UCSD-AML1 (cell line): ENCODE measurements at regions not wholly inside any gene's neighbourhood (a gene's known extent, or its start where the extent isn't known, plus 50 kb on each side); places are given as distances from the start of the nearest gene placed in this dataset.
"Not testable (repeated sequence)": the region's sequence is repeated elsewhere in the genome, so short reads cannot be mapped to it uniquely, and the experiment has no call there.

Experiments
- DNase-seq: peaks from one replicate; lab custom pipeline; 2025; ENCODE audit not compliant: unreplicated experiment; lab: John Stamatoyannopoulos, UW

DNA sequence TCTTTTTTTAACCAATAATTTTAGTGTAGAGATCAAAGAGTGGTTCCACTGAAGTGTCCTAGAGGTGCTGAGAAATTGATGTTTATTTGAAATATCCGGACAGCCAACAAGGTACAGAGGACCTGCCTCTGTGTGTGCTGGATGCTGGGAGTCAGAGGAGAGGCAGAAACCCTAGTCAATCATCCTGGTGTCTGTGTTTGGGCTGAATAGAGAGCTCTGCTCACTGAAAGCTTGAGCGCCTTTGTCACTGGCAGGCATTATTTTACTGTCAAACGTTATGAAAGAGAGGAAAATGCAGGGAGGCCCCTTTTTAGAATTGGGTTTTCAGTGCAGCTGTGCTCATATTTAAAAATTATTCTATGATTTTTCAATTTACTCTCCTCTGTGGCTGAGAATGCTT is 480.3 kb upstream of the TYRP1 start:
- DNase-seq, result no peak

DNA sequence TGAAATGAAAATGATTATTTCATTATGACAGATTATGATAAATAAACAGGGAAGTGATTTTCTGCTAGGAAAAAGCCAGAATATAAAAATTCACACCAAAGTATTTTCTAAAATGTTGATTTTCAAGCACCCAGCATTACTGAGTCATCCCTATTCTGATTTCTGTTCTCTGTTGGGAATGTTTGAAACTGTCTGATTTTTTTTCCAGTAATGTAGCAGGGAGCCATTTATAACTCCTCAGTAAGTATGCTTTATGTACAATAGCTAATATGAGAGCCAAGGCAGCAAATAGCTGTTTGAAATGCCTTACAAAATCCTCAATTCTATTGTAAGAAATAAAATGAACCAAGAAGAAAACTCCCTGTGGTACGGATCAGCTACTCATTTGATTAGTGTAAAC is 471.7 kb upstream of the TYRP1 start:
- DNase-seq, result no peak

DNA sequence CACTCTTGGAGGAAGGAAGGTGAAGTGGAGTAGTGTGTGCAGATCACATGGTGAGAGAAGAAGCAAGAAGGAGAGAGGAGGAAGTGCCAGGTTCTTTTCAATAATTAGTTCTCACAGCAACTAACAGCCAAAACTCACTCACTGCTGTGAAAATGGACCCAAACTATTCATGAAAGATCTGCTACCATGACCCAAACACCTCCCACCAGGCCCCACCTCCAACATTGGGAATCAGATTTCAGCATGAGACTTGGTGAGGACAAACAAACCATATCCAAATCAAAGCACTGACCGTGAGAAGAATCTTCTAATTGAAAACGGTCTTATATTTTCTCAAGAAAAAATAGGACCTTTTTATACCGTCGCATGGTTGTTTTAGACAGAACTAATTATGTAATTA is 468.7 kb upstream of the TYRP1 start:
- DNase-seq, result no peak

DNA sequence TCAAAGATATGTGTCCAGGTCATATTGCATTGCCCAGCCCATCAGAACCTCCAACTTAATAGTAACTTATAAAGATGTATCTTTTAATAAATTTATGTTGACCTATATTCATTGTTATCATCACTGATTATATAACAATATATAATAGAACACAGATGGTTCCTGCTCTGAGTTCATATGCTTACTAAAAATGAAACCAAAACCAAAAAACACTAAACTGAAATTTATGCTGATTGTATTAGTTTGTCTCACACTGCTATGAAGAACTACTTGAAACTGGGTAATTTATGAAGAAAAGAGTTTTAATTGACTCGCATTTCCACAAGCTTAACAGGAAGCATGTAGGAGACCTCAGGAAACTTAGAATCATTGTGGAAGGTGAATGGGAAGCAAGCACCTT is 462.5 kb upstream of the TYRP1 start:
- DNase-seq, result no peak

DNA sequence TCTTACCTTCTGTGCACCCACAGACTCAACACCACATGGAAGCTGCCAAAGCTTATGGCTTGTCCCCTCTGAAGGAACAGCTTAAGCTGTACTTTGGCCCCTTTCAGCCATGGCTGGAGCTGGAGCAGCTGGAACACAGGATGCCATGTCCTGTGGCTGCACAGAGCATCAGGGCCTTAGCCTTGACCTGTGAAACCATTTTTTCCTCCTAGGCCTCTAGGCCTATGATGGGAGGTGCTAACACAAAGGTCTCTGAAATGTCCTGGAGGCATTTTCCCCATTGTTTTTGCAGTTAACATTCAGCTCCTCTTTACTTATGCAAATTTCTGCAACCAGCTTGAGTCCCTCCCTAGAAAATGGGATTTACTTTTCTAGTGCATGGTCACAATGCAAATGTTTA is 461.4 kb upstream of the TYRP1 start:
- DNase-seq, result no peak

DNA sequence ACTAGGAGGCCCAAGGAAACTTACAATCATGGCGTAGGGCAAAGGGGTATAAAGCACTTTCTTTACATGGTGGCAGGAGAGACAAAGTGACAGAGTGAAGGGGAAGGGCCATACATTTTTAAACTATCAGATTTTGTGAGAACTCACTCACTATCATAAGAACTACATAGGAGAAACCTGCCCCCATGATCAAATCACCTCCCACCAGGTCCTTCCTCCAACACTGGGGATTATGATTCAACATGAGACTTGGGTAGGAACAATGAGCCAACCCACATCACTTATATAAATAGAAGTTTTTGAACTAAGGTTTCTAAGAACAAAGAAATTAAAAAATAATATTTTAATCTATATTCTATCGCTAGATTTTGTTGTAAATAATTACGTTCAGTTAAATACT is 460.3 kb upstream of the TYRP1 start:
- no peak for DNase-seq

DNA sequence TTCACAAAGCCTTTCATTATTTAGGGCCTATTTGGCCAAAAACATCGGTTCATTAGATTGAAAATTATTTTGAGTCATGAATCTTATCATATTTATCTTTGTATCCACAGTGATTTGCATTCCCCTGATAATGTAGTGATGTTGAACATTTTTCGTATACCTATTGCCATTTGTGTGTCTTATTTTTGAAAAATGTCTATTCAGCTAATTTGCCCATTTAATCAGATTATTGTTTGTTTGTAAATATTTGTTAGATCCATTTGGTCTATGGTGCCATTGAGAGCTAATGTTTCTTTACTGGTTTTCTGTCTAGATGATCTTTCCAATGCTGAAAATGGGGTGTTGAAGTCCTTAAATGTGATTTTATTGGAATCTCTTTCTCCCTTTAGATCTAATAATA is 439.2 kb upstream of the TYRP1 start:
- no peak for DNase-seq

DNA sequence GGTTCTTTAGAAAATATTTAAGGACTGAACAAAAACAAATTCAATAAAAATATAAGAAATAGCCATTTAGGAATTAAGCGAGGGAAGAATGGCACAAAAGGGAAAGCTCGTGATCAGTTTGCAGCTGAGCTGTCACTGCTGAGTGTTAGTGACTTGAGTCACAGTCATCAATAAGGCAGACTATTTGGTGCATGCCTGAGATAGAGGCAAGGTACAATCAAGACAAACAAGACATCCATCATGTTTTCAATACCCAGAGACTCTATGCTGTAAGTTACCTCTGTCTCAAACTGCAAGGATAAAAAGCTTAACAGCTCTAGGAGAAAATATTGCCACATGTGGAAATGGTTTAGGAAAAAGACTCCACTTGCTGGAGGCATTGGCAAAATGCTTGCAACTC is 426.4 kb upstream of the TYRP1 start:
- DNase-seq, result no peak

DNA sequence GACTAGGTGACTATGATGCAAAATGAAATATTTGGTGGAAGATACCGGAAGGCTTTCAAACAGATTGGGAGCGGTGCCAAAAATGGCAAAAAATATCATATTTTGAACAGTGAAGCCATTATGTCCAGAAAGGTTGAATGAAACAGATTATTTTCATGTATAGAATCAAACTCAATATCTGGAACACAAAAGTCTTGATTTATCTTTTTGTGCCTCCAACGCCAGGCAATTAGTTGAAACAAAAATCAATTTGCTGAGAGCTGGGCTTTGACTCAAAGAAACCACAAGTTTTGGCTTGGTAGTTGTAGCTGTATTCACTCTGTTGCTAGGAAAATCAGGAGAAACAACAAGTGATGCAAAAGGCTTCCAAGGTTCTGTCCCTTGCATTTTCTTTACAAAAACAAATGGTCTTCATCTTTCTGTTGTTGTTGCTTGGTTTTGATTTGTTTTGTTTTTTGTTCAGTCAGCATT is 421.7 kb upstream of the TYRP1 start:
- DNase-seq, result no peak

DNA sequence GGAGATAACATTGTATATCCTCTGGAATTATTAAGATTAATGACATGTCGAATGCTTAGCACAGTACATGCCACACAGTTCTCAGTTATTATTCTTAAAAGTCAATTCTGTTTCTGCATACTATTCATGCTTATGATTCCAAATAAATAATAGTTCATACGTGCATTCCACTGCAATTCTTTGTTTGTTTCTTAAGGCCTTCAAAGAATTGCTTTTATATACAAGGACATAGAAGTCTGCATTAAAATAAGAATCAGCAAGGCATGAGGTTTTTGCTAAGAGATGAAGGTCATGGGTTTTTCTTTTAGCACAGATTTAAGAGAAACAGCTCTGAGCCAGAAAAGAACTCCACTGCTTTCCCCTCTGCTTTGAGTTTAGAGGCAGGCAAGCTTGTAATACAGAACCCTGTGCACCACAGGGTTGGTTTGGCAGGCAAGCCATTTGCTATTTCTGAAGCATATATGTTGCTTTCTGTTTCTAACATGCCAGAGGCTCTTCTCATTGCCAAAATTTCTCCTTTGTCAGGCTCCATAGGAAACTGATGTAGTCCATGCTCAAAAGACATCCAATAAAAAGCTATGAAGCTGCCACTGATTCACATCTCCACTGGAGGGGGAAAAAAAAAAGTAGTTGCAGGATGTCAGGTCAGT is 420.6 kb upstream of the TYRP1 start:
- no peak for DNase-seq

DNA sequence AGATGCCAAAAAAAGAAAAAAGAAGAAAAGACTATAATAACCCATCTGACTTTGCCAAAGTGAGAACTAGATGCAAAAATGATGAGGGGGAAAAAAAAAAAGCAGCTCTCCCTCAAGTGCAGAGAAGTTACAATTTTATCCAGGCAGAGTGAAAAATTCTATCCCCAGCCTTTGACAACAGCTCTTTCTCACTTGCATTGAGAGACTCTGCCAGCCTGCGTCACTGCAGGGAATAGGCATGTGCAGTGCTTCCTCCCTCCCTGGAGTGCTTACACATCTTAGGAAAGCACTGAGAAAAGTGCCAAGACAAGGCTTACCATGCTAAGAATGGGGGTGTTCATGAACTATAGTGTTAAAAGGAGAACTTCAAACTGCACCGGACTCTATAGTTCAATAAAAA is 418.6 kb upstream of the TYRP1 start:
- DNase-seq, result no peak

DNA sequence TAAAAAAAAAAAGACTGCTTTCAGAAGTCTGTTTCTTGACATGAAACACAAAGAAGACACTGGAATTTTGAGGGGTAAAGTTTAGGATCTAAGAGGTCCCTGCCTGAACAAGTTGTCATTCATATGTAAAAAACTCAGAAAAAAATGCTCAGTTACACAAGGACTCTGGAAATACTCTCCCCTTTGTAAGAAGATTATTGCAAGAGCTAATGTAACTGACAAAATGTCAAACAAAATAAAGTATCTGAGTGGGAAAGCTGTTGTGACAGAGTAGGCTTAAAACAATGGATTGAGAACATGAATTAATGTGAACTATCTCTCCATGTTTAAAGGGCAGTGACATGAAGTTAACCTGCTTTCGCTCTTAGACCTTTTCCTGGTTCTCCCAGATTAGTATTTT is 416.7 kb upstream of the TYRP1 start:
- DNase-seq, result no peak

DNA sequence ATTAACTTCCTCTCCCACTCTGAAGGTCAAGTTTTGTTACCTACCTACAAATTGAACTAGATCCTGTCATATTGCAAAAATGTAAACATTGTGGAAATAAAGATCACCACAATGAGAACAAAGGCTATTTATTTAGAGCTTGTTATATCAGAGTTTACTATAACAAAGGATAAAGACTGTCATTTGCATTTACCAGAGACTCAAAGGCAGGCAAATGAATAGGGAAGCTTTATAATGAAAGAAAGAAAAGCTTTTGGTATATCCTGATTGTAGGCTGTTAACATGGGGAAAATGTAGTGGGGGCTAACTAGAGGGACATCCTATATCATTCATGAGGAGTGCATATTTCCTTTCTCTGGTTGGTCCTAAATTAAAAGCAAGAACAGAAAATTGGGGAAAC is 403.5 kb upstream of the TYRP1 start:
- DNase-seq, result no peak

DNA sequence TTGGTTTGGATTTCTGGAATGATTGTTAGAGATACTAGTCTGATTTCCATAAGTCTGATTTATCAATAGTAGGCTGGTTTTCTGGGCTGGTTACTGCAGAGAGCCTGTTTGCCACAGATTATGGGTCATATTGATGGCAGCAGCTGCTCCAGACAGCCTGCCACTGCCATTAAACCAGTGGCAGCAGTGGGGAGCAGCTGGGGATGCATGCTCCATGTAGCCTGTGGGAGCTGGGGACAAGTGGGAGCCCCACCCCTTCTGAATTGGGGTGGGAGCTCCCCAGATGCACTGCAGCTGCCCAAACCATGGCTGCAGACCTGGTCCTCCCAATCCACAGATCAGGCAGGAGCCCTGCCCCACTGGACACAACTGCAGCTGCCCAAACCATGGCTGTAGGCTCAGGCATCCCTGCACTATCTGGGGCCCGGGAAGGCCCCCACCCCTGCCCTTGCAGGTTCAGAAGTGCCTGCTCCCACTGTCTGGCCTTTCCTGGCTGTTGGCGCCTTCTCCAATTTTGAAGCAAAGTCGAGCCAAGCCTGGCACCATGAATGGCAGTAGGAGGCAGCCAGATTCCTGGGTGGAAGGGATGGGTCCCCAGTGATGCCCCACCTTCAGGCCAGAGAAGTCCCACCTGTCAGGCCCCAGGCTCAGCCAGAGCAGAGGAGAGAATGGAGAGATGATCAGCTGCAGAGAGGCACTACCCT is 402.9 kb upstream of the TYRP1 start:
- no peak for DNase-seq

DNA sequence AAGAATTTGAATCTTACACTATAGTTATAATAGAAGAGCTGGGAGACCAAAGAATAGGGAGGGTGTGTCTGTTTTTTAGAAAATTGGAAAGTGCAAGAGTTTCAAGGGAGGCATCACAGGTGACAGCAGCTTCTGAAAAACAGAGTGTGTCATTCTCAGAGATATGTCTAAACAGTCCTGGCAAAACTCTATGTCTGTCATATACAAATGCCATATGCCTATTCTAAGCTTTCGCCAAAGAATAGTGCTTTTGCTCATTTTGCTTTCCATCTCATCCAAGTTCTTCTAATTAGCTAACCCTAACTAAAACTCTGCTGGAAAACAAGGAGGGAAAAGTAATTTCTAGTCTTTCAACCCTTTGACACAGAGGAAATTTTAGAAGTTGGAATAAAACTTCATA is 388.0 kb upstream of the TYRP1 start:
- DNase-seq, result no peak

DNA sequence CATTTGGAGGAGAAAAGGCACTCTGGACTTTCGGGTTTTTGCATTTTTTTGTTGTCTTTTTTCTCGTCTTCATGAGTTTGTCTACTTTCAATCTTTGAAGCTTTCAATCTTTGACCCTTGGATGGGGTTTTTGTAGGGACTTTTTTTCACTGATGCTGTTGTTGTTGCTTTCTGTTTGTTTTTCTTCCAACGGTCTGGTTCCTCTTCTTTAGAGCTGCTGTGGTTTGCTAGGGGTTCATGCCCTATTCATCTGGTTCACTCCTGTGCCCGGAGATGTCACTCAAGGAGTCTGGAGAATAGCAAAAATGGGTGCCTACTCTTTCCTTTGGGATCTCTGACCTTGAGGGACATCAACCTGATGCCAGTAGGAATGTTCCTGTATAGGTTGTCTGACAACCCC is 378.6 kb upstream of the TYRP1 start:
- no peak for DNase-seq

DNA sequence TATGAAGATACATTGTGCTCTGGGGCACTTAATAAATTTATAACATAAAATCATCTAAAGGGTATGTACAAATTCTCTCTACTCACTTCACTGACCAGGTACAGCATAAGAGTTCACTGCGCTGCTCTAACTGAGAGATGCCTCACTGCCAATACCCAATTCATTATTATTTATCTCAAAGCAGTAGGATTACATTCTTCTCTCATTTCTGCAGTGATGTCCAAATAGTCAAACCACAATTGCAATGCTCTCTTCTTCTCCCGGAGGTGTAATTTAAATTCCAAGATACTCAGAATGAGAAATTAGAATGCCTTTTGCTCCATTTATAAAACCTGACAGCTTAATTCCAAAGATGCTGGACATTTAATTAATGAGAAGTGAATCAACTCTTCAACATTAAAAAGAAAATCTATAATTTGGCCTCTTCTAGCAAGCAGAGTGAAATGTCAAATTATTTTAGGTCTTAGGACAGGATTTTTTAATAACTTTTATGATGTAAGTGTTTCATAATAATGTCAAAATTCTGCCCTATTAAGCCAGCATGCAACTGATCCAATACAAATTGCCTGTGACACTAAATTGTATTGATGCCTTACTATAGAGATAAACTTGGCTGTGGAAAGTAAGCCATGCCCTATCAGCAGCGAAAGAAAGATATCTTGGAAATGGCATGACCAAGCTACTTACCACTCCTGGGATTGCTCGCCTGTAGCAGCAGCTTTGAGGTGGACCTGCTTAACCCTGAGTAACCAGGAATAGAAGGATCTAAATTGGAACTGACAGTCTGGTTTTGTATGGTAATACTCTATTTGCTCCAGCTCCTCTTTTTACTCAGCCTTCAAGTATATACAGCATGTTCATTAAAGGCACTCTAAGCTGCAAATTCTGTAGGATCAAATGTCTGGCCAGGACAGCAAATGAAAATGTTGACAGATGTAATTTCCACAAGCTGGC is 374.2 kb upstream of the TYRP1 start:
- no peak for DNase-seq

DNA sequence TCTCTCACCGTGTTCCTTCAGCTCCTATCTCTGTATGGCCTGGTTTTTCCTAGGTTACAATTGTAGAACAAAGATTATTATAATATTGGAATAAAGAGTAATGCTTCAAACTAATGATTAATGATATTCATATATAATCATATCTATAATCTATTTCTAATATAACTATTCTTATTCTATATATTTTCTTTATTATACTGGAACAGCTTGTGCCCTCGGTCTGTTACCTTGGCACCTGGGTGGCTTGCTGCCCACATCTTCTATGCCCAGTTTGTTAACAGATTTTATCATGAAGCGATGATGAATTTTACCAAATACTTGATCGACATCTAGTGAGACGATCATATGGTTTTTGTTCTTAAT is 363.6 kb upstream of the TYRP1 start:
- no peak for DNase-seq

DNA sequence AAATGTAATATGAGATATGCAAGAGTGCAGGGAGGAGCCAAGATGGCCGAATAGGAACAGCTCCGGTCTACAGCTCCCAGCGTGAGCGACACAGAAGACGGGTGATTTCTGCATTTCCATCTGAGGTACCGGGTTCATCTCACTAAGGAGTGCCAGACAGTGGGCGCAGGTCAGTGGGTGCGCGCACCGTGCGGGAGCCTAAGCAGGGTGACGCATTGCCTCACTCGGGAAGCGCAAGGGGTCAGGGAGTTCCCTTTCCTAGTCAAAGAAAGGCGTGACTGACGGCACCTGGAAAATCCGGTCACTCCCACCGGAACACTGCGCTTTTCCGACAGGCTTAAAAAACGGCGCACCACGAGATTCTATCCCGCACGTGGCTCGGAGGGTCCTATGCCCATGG is 359.2 kb upstream of the TYRP1 start:
- not testable (repeated sequence) for DNase-seq

DNA sequence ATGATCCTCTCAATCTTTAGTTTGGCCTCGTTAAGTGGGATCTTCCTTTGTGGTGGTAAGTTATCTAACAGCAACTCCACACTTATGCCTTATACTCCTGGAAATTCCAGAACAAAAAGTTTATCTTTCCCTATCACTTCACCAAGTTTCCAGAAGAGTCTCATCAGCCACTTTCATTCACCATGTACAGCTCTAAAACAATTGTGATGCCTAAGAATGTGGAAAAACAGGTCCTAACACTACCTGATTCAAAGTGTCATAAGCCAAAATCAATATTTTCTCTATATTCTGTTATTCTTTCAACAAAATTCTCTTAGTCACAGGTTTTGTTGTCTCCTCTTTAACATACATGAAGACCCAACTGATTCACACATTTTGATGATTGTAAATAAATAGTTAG is 342.4 kb upstream of the TYRP1 start:
- DNase-seq, result no peak

DNA sequence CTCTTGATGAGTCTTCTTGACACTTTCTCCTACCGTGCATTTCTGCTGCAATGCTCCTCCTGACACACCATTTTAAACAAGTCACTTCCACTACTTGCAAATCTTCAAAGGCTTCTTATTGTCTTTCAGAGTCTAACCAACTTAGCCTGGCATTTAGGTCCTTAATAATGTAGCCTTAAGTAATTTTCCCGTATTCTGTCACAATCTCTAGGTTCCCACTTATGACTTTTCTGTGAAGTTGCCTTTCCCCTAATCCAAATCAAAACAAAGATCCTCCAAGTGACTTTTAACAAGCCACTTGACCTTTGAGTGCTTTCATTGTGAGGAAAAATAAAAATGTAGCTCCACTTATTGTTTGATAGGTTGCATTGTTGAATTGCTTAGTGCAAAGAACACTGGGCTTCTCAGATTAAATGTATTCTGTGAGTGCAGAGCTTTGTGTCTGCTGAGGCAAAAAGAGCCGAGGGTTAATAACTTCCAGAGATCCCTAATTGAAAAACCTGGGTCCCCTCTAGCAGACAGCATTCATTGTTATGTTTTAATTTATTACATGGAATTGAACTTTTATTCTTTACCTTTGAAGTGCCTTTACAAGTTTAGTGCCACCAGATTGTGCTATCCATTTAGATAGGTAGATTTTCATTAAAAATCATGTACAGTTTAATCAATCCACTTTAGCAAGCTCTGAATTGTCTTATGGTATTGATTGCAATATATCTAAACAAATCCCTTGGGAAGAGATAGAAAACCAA is 341.7 kb upstream of the TYRP1 start:
- no peak for DNase-seq

DNA sequence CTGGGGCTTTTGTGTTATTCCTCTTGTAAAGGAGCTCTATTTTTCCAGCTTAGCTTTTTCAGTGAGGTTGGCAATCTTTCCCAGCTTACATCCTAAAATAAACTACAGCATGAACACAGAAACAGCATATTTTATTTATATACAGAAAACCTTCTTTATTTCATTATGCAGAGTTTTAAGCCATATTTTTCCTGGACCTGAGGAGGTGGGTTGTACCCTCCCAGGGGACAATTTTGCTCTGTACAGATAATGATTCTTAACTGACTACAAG is 341.2 kb upstream of the TYRP1 start:
- DNase-seq, result no peak
